ENCODE measurements at regions not wholly inside any gene's neighbourhood (a gene's known extent, or its start where the extent isn't known, plus 50 kb on each side); places are given as distances from the start of the nearest gene placed in this dataset.

DNA sequence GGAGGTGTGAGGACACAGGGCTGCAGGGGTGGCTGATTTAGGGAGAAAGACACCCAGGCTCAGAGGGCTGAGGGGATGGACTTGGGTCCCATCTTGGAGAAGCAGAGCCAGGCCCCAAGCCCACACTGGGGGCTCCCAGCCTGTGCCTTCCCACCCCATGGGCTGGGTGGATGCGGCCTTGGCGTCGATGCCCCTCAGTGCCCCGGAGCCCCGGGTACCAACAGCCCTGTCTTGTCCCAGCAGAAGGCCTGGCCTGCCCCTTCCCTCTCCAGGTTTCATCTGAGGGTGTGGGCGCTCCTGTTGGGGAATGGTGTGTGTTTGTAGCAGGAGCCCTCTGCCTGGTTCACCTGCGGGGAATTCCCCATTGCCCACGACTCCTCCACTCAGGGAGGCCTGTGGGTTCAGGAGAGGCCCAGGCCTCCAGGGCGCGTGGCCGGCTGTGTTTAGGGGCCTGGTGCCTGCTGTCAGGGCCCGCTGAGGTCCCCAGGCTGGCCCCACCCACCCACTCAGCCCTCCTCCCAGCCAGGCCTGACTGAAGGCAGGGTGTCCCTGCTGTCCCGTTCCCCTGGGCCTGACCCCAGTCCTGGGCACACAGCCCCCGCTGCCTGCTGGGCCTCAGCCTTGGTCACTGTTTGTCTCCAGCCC is 51.1 kb upstream of the BEGAIN start:
- no peak for DNase-seq

- no peak for DNase-seq
Observed at GRCh38 chr14:100639280-100639679, 52.1 kb upstream of the BEGAIN start.

DNA sequence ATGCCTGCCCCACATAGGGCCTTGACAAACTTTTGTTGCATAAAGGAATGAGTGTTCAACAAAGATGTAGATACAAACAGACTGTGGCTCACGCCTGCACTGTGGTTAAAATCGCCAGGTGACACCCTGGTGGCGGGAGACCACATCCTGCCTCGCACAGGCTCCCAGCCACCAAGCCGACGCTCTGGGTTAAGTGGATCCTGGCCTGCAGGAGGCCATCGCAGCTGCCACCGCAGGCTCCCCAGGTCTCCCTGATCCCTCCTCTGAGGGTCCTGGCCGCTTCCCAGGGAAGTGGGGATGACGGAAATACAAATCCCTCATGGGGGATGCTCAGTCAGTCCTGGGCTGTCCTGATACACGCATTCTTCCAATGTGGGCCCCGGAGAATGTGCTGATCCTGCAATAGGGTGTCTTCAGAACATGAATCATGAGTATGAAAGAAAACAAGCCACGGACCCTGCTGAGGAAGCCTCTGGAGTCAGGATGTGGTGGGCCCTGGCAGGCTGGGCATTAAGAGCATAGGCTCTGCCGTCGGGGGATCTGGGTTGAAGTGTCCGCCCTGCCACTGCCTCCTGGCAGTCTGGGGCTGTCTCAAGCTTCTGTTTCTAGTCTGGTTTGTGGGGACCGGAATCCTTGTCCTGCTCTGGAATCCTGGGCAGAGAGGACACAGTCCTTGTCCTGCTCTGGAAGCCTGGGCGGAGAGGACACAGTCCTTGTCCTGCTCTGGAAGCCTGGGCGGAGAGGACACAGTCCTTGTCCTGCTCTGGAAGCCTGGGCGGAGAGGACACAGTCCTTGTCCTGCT is 53.5 kb upstream of the BEGAIN start:
- peak in 1 of 2 donors; percentile 29 for DNase-seq

DNA sequence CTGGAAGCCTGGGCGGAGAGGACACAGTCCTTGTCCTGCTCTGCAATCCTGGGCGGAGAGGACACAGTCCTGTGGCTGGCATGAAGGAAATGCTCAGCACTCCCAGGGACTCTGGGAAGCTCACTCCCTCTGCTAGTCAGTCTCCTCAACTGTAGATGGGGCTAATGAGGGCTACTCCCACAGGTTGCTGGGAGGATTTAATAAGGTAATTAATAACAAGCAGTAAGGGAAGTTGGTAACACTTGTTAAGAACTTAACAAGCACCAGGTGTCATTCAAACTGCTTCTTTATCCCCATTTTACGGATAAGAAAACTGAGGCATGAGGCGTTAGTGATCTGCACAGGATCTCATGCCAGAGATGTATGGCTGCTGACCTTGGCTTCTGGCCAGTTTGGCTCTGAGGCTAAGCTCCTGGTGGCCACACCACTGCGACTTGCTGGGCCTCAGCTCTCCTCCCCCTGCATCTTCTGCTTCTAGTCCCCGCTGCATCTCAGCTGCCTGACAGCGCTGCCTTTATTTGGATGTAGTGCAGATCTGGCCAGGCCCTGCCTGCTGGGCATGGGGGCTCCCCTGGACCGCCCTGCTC is 54.1 kb upstream of the BEGAIN start:
- no peak for DNase-seq

DNA sequence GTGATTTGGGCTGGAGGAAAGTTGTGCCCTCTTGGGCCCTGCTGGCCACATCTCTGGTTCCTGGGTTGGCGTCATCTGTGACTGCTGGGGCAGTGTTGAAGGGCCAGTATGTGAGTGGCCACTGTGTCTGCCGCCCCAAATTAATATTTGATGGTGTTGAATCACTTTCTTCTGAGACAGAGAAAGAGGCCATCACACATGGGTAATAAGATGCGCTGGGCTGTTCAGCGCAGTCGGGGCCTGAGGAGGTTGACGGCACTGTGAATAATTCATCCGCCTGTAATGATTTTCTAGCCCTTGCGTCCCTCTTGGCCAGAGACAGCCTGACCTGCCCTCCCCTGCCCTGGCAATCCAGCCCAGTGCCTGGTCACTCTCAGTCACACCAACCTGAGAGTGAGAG is 56.2 kb upstream of the BEGAIN start:
- no peak for DNase-seq

GRCh38 chr14:100644383-100644782 is 57.2 kb upstream of the BEGAIN start:
- DNase-seq: no peak

DNA sequence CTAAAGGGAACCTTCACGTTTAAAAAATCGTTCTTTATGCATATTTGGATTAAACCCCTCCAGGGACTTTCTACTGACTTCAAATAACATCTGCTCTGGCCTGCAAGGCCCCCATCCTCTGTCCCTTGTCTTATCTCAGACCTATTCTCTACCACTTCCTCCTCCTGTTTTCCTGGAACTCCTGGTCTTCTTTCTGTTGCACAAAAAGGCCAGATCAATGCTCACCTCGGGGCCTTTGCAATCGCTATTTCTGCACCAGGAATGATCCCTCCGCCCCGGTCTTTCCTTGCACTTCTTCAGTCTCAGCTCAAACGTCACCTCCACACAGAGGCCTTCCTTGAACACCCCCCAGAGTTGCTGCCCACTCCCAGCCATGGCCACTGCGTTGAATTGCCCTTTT is 57.6 kb upstream of the BEGAIN start:
- no peak for DNase-seq

- DNase-seq: peak; percentile 60 to 80
Observed at GRCh38 chr14:100645196-100645981, 58.2 kb upstream of the BEGAIN start.

- DNase-seq: no peak
Observed at GRCh38 chr14:100645982-100646314, 58.7 kb upstream of the BEGAIN start.

DNA sequence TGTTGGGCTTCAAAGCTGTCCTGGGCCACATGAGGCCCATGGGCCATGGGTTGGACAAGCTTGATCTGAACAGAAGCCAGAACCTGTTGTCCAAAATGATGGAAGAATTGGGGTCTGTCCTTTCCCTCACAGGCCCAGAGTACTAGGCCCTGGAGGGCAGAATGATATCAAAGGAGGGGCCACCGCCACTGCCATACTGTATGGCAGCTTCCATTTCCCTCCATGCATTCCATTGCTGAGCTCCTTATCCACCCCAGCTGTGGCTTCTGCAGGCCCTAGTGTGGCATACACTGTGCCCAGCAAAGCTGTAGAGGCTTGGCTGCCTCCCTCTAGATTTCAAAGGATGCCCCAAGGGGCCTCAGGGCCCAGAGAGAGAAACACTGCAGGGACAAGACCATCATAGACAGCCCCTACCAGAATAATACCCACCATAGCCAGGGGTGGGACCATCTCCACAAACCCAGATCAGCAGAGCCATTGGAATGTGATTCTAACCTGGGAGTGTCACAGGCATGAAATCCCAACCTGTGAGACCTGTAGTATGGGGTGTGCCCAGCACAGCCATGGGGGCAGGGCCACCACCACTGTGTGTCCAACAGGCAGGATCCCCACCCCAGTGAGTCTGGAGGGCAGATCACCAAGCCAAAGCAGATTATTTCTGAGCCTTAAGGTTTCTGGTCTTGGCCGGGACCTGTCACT is 61.4 kb upstream of the BEGAIN start:
- no peak for DNase-seq

DNA sequence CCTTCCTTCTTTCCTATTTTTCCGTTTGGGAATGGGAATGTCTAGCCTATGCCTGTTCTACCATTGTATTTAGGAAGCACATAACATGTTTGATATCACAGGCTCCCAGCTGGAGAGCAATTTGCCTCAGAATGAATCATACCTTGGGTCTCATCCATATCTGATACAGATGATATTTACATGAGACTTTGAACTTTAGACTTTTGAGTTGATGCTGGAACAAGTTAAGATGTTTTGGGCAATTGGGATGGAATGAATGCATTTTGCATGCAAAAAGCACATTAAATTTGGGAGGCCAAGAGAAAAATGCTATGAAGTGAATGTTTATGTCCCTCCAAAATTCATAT is 61.9 kb upstream of the BEGAIN start:
- DNase-seq: no peak

- no peak for DNase-seq
Observed at GRCh38 chr14:100651999-100652508, 64.8 kb upstream of the BEGAIN start.

DNA sequence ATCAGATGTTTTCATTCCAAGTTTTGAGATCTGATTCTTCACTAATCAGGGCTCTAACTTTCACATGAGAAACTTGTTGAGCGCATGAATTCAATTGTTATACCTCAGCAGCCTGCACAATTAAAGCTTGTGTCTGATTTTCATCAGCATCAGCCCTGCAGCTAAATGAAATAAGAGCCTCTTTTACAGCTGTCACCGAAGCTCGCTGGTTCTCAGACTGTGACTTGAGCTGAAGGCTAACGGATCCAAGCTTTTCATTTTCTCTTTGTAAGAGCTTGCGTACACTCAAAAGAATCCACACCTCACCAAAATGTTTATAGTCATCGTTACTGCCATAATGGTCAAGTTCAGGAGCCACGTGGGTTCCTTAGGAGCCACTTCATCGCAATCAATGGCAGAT is 65.5 kb upstream of the BEGAIN start:
- DNase-seq: no peak

DNA sequence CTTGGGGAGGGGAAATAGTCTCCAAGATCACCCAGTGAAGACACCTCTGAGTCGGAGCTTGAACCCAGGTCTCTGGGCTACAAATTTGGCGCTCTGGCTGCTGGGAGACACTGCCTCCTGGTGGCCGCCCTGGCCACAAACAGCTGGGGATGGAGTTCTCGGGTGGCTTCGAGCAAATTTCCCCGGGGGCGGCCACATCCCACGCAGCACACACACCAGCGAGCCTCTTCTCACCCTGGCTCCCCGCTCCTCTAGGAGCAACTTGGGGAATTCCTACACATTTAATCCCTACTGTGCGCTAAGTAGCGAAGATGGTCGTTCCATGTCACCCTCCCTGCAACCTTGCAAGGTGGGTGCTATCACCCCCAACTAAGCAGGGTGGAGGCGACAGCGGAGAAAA is 66.2 kb upstream of the BEGAIN start:
- DNase-seq: no peak

DNA sequence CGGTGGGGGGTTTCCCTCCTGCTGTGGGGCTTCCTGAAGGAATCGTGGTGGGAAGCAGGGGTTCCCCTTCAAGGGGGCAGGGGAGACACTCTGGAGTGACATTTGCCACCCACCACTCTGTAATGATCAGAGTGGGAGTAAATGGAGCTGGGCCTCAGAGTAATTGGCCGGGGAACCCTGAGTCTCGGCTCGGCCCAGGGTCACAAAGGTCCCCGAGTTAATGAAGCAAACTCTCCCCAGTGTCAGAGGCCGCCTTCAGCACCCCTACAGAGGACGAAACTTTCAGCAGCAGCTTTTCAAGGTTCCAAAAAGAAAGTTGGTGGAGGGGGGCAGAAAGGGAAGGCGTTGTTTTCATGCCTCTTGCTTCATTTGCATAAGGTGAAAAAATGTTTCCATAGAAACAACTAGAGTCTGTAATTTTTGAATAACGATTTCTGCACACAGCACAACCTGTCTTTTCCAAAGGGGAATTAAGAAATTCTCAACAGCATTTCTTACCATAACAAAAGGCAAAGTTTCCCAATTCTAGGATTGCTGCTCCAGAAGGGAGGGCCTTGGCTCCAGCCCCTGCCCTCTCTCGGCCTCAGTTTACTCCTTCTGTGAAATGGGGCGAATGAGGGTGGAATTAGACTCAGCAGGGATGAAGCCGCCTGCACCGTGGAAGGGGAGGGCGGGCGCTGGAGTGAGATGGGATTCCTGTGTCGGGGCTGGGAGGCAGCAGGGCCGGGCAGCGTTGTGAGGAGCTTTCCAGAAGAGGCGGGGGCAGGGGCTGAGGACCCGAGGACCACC is 67.0 kb upstream of the BEGAIN start:
- DNase-seq: no peak

GRCh38 chr14:100654814-100655740 is 67.9 kb upstream of the BEGAIN start:
- DNase-seq: no peak

- no peak for DNase-seq
Observed at GRCh38 chr14:100655741-100656085, 68.5 kb upstream of the BEGAIN start.

- no peak for DNase-seq
Observed at GRCh38 chr14:100656996-100657395, 69.7 kb upstream of the DLK1 start.

DNA sequence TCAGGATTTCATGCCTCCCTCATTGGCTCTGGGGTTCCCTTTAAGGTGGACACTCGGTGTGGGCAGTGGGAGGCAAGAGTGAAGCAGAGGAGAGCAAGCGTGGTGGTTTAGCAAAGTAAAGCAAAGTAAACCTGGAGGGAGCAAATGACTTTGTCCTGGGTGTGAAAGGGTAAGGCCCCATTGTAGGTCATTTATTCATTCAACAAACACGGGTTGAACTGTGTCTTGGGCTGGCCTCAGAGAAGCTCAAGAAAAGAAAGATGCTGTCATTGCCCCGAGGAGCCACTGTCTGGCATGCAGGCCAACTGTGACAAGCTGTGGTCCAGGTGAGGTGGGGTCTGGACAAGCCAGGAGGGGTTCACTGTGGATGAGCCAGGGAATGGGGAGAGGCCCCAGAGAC is 68.9 kb upstream of the DLK1 start:
- no peak for DNase-seq

- no peak for DNase-seq
Observed at GRCh38 chr14:100658181-100658886, 68.4 kb upstream of the DLK1 start.

Data from bone marrow (tissue), 2 donors.